ENCODE measurements at regions not wholly inside any gene's neighbourhood (a gene's known extent, or its start where the extent isn't known, plus 50 kb on each side); places are given as distances from the start of the nearest gene placed in this dataset.

DNA sequence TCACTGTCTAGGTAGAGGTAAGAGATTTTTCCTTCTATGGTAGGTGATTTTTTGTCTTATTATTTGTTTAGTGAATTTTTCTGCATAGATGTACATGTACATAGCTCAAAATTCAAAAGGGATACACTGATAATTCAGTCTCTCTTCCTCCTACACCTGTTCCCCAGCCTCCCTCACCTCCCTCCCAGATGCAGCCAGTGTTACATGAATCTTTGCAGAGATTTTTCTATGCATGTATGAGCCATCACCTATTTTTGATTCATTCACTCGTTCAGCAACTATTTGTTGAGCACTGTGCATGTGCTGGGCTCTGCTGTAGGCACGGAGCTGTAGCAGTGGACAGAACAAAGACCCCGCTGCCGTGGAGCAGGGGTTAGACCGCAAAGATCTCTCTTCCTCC is 218.9 kb downstream of the AACS start:
- TF ChIP-seq POLR2A (IDR thresholded peaks at IDR 0.05; ENCODE audit: extremely low read depth, insufficient read length): no peak
- TF ChIP-seq, protein P1, sequence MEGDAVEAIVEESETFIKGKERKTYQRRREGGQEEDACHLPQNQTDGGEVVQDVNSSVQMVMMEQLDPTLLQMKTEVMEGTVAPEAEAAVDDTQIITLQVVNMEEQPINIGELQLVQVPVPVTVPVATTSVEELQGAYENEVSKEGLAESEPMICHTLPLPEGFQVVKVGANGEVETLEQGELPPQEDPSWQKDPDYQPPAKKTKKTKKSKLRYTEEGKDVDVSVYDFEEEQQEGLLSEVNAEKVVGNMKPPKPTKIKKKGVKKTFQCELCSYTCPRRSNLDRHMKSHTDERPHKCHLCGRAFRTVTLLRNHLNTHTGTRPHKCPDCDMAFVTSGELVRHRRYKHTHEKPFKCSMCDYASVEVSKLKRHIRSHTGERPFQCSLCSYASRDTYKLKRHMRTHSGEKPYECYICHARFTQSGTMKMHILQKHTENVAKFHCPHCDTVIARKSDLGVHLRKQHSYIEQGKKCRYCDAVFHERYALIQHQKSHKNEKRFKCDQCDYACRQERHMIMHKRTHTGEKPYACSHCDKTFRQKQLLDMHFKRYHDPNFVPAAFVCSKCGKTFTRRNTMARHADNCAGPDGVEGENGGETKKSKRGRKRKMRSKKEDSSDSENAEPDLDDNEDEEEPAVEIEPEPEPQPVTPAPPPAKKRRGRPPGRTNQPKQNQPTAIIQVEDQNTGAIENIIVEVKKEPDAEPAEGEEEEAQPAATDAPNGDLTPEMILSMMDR (IDR thresholded peaks at IDR 0.05; ENCODE audit: low read depth, low read length): no peak
- TF ChIP-seq, protein P2, sequence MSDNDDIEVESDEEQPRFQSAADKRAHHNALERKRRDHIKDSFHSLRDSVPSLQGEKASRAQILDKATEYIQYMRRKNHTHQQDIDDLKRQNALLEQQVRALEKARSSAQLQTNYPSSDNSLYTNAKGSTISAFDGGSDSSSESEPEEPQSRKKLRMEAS (IDR thresholded peaks at IDR 0.05; ENCODE audit: low read depth, low read length): no peak
- no peak for TF ChIP-seq MYC (IDR thresholded peaks at IDR 0.05; ENCODE audit: low read depth, low read length)
